CD4-positive, alpha-beta T cell (primary cell): ENCODE measurements at regions not wholly inside any gene's neighbourhood (a gene's known extent, or its start where the extent isn't known, plus 50 kb on each side); places are given as distances from the start of the nearest gene placed in this dataset.
"Not testable (repeated sequence)": the region's sequence is repeated elsewhere in the genome, so short reads cannot be mapped to it uniquely, and the experiment has no call there.

Source experiments
- ATAC-seq: fragments of 200-7000 bp; cut with Tn5 transposase; one replicate; pipeline ENCODE4 v1.10.0; 2022; ENCODE audit warnings: mild to moderate bottlenecking; ENCODE audit not compliant: poor library complexity
- CTCF ChIA-PET: fragments of 350-600 bp; sonication (Branson Sonifier 250); formaldehyde crosslinking; loops from one replicate; lab custom pipeline; 2021; ENCODE audit warnings: antibody characterized with exemption, inconsistent platforms; lab: Charles Lee
- POLR2A ChIA-PET: fragments of 350-600 bp; sonication (Branson Sonifier 250); formaldehyde crosslinking; loops from one replicate; lab custom pipeline; 2021; ENCODE audit warnings: antibody characterized with exemption, inconsistent platforms; lab: Charles Lee
- DNase-seq, 14 experiments: peaks; one replicate each; pipeline ENCODE4 v3.0.0-alpha.2; 2013 to 2020; ENCODE audit warnings: mixed read lengths in 2 of 14
- H3K27ac ChIP-seq, 2 donors: one replicate each; pipeline versions ENCODE4 v1.5.1 to v1.7.0; 2013; ENCODE audit warnings: low read length in 2 of 2, low read depth in 1 of 2, mild to moderate bottlenecking in 1 of 2
- H3K27me3 ChIP-seq, 2 experiments: 1 replicate in 1 of 2; 2 replicates in 1 of 2; pipeline versions ENCODE4 v1.6.1 to v1.7.0; 2013; ENCODE audit warnings: low read length in 2 of 2, control low read depth in 1 of 2, mild to moderate bottlenecking in 1 of 2, moderate library complexity in 1 of 2; ENCODE audit not compliant: insufficient read depth in 2 of 2, control insufficient read depth in 1 of 2
- H3K36me3 ChIP-seq: one replicate; pipeline ENCODE4 v1.6.1; 2013; ENCODE audit warnings: low read length, control low read depth; ENCODE audit not compliant: insufficient read depth
- H3K4me1 ChIP-seq: one replicate; pipeline ENCODE4 v1.6.1; 2013; ENCODE audit warnings: low read length, control low read depth; ENCODE audit not compliant: insufficient read depth
- H3K4me3 ChIP-seq: one replicate; pipeline ENCODE4 v1.5.1; 2013; ENCODE audit warnings: mild to moderate bottlenecking, low read length, moderate library complexity
- H3K9me3 ChIP-seq, 2 experiments: 1 replicate in 1 of 2; 2 replicates in 1 of 2; pipeline versions ENCODE4 v1.6.1 to v1.7.0; 2013; ENCODE audit warnings: low read length in 2 of 2, mild to moderate bottlenecking in 2 of 2, control low read depth in 1 of 2, moderate library complexity in 1 of 2; ENCODE audit not compliant: control insufficient read depth in 1 of 2, insufficient read depth in 1 of 2
- H3K27ac Mint-ChIP-seq: one replicate; pipeline ENCODE4 v1.8.0; 2020; ENCODE audit warnings: mixed read lengths
- H3K27me3 Mint-ChIP-seq: one replicate; pipeline ENCODE4 v1.8.0; 2021; ENCODE audit warnings: mixed read lengths
- H3K36me3 Mint-ChIP-seq: one replicate; pipeline ENCODE4 v1.8.0; 2021; ENCODE audit warnings: low read depth, mixed read lengths
- H3K4me1 Mint-ChIP-seq: one replicate; pipeline ENCODE4 v1.8.0; 2021; ENCODE audit warnings: low read depth, mixed read lengths
- H3K4me3 Mint-ChIP-seq: one replicate; pipeline ENCODE4 v1.8.0; 2020; ENCODE audit warnings: mild to moderate bottlenecking, mixed read lengths
- H3K9me3 Mint-ChIP-seq: one replicate; pipeline ENCODE4 v1.8.0; 2020; ENCODE audit warnings: mixed read lengths
- intact Hi-C, 2 experiments: fragments of 100-400 bp; cut with DNase I in 1 of 2; cut with micrococcal nuclease in 1 of 2; formaldehyde crosslinking; loops; one replicate each; pipeline versions ENCODE4 v1.15.1 to v1.9.0; 2023 to 2025; cut with DNase I, micrococcal nuclease
- TF ChIP-seq, protein P1 (sequence below): fragments of 200-600 bp; IDR thresholded peaks from one replicate; pipeline ENCODE4 v1.8.0; 2022; ENCODE audit warnings: antibody characterized with exemption, mild to moderate bottlenecking

- no peak overlapping the region for H3K4me3 ChIP-seq
- no peak overlapping the region for H3K27ac Mint-ChIP-seq
Observed at GRCh38 chr6:146985111-146985510, 219.1 kb upstream of the STXBP5 start.

GRCh38 chr6:146985966-146986365, 218.3 kb upstream of the STXBP5 start:
- ATAC-seq (no peak), DNase-seq (no peak)
- TF ChIP-seq, protein P1, sequence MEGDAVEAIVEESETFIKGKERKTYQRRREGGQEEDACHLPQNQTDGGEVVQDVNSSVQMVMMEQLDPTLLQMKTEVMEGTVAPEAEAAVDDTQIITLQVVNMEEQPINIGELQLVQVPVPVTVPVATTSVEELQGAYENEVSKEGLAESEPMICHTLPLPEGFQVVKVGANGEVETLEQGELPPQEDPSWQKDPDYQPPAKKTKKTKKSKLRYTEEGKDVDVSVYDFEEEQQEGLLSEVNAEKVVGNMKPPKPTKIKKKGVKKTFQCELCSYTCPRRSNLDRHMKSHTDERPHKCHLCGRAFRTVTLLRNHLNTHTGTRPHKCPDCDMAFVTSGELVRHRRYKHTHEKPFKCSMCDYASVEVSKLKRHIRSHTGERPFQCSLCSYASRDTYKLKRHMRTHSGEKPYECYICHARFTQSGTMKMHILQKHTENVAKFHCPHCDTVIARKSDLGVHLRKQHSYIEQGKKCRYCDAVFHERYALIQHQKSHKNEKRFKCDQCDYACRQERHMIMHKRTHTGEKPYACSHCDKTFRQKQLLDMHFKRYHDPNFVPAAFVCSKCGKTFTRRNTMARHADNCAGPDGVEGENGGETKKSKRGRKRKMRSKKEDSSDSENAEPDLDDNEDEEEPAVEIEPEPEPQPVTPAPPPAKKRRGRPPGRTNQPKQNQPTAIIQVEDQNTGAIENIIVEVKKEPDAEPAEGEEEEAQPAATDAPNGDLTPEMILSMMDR, result no peak
- peaks cover 0 to 3% of the 10 kb centered on the region in 2 experiments for H3K9me3 ChIP-seq
- Mint-ChIP-seq H3K36me3 (no peaks in the 10 kb centered on the region), H3K4me3 (no peak overlapping the region), H3K4me1 (no peaks in the 10 kb centered on the region), H3K27ac (no peak overlapping the region), H3K27me3 (no peaks in the 10 kb centered on the region), H3K9me3 (peaks cover 4% of the 10 kb centered on the region)
- CTCF ChIA-PET, result interaction anchor here (1.0 kb wide), 1 partner anchor 8 kb away, joined by 3 read pairs; no protein-coding TSS in a partner anchor
- no peak overlapping the region for H3K27ac ChIP-seq
- no peaks in the 10 kb centered on the region for H3K4me1 ChIP-seq
- POLR2A ChIA-PET, result no interaction called here
- H3K4me3 ChIP-seq, result no peak overlapping the region
- no peaks in the 10 kb centered on the region for H3K36me3 ChIP-seq
- intact Hi-C loops, result no loop called here
- no peaks in the 10 kb centered on the region for H3K27me3 ChIP-seq

More at GRCh38 chr6:146985111-146985510, 219.1 kb upstream of the STXBP5 start:
- Mint-ChIP-seq H3K9me3 (peaks cover 4% of the 10 kb centered on the region), H3K27me3 (no peaks in the 10 kb centered on the region), H3K4me3 (no peak overlapping the region), H3K4me1 (no peaks in the 10 kb centered on the region), H3K36me3 (no peaks in the 10 kb centered on the region)
- TF ChIP-seq, protein P1, result no peak
- intact Hi-C loops, result no loop called here
- no peak for ATAC-seq
- no peak for DNase-seq
- Histone ChIP-seq H3K9me3 (peaks cover 0 to 3% of the 10 kb centered on the region in 2 experiments), H3K36me3 (no peaks in the 10 kb centered on the region), H3K4me1 (no peaks in the 10 kb centered on the region), H3K27ac (no peak overlapping the region), H3K27me3 (no peaks in the 10 kb centered on the region)
- ChIA-PET CTCF (interaction anchor here (1.0 kb wide), 1 partner anchor 9 kb away, joined by 3 read pairs; no protein-coding TSS in a partner anchor), POLR2A (no interaction called here)

DNA sequence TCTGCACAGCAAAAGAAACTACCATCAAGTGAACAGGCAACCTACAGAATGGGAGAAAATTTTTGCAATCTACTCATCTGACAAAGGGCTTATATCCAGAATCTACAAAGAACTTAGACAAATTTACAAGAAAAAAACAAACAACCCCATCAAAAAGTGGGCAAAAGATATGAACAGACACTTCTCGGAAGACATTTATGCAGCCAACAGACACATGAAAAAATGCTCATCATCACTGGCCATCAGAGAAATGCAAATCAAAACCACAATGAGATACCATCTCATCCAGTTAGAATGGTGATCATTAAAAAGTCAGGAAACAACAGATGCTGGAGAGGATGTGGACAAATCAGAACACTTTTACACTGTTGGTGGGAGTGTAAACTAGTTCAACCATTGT, 216.3 kb upstream of the STXBP5 start:
- ATAC-seq, H3K27me3 Mint-ChIP-seq, H3K9me3 Mint-ChIP-seq, H3K9me3 ChIP-seq, H3K36me3 Mint-ChIP-seq, H3K4me1 ChIP-seq, H3K4me3 Mint-ChIP-seq, intact Hi-C loops, H3K4me3 ChIP-seq, H3K4me1 Mint-ChIP-seq, POLR2A ChIA-PET, DNase-seq, H3K36me3 ChIP-seq, H3K27me3 ChIP-seq, H3K27ac Mint-ChIP-seq, H3K27ac ChIP-seq: not testable (repeated sequence)
- CTCF ChIA-PET, result interaction anchor here (0.8 kb wide), 1 partner anchor 10 kb away, joined by 3 read pairs; no protein-coding TSS in a partner anchor

GRCh38 chr6:146989860-146990259, 214.4 kb upstream of the STXBP5 start:
- Mint-ChIP-seq H3K36me3 (no peaks in the 10 kb centered on the region), H3K27ac (no peak overlapping the region), H3K4me1 (no peaks in the 10 kb centered on the region), H3K27me3 (no peaks in the 10 kb centered on the region), H3K4me3 (no peak overlapping the region), H3K9me3 (peaks cover 4% of the 10 kb centered on the region)
- intact Hi-C loops, result no loop called here
- ATAC-seq (no peak), DNase-seq (no peak)
- ChIA-PET CTCF (no interaction called here), POLR2A (no interaction called here)
- no peak overlapping the region for H3K27ac ChIP-seq
- peaks cover 0 to 3% of the 10 kb centered on the region in 2 experiments for H3K9me3 ChIP-seq
- H3K36me3 ChIP-seq, result no peaks in the 10 kb centered on the region
- TF ChIP-seq, protein P1, result no peak
- no peaks in the 10 kb centered on the region for H3K4me1 ChIP-seq
- H3K27me3 ChIP-seq, result no peaks in the 10 kb centered on the region
- no peak overlapping the region for H3K4me3 ChIP-seq
